AG09309 (cell line): ENCODE measurements at regions not wholly inside any gene's neighbourhood (a gene's known extent, or its start where the extent isn't known, plus 50 kb on each side); places are given as distances from the start of the nearest gene placed in this dataset.

ENCODE experiments used
- DNase-seq: peaks from one replicate; pipeline ENCODE4 v3.0.0-alpha.2; 2010; ENCODE audit warnings: low read depth
- H3K4me3 ChIP-seq: 2 replicates; pipeline ENCODE4 v1.5.1; 2011; ENCODE audit warnings: mild to moderate bottlenecking, low read depth, low read length, moderate library complexity; ENCODE audit not compliant: control insufficient read depth
- TF ChIP-seq, protein P1 (sequence below): IDR thresholded peaks from 2 replicates; pipeline ENCODE4 v1.5.1; 2011; ENCODE audit warnings: mild to moderate bottlenecking, low read depth, low read length, inconsistent platforms; ENCODE audit not compliant: insufficient read depth, control insufficient read depth; ENCODE audit errors: missing control alignments

DNA sequence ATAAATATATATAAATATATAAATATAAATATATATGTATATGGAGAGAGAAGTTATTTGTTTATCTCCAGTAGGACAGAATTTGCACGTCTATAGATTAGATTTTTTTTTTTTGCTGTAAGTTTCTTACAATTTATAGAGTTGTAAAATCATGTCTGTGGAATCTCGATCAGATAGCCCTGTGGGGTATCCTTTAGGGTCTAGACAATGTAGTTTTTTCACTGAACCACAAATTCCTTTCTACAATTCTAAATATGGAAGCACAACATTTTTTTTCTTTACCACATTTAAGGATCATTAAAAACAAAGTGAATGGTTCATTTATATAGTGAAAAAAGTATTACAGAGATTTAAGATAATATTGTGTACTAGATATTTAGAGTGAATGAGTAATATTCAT is 384.2 kb upstream of the ZNF608 start:
- TF ChIP-seq, protein P1, sequence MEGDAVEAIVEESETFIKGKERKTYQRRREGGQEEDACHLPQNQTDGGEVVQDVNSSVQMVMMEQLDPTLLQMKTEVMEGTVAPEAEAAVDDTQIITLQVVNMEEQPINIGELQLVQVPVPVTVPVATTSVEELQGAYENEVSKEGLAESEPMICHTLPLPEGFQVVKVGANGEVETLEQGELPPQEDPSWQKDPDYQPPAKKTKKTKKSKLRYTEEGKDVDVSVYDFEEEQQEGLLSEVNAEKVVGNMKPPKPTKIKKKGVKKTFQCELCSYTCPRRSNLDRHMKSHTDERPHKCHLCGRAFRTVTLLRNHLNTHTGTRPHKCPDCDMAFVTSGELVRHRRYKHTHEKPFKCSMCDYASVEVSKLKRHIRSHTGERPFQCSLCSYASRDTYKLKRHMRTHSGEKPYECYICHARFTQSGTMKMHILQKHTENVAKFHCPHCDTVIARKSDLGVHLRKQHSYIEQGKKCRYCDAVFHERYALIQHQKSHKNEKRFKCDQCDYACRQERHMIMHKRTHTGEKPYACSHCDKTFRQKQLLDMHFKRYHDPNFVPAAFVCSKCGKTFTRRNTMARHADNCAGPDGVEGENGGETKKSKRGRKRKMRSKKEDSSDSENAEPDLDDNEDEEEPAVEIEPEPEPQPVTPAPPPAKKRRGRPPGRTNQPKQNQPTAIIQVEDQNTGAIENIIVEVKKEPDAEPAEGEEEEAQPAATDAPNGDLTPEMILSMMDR: no peak

DNA sequence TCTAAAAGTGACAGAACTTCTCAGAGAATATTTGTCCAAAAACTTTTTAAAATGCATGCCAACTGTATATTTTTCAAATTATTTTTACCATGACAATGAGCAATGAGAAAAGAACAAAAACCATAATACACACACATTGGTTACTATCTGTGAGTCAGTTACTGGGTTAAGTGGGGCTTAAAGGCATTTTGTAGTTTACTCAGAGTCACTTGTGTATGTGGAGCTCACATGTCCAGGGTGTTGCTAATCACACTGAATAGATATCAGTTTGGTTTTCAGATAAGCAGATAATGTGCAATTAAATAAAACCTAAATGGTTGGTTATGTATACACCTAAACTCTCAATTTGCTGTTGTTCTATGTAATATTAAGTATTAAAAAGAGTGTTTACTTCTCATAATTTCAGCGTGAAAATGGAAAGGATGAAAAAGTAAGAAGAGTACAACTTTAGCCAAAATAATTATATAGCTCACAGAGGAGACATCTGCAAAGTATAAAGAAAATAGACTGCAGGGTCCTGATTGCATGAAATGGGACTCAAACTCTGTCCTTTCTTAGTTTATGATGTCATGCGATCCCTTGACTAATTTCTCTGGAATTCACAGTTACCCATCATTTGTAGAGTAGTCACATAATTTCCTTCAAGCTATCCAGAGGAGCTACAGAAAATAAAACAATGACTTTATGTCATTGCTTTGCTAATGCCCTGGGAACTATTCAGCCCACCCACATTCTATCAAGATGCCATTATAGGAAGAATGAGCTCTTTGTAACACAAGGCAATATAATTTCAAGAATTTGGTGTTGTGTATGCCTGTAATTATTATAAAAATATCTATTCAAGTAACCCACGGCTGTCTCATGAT is 388.0 kb upstream of the ZNF608 start:
- H3K4me3 ChIP-seq: no peak overlapping the region
- peak; percentile 50 for DNase-seq
- TF ChIP-seq, protein P1: no peak

More for the DNA sequence above, 384.2 kb upstream of the ZNF608 start:
- DNase-seq: no peak
- H3K4me3 ChIP-seq: no peak overlapping the region

DNA sequence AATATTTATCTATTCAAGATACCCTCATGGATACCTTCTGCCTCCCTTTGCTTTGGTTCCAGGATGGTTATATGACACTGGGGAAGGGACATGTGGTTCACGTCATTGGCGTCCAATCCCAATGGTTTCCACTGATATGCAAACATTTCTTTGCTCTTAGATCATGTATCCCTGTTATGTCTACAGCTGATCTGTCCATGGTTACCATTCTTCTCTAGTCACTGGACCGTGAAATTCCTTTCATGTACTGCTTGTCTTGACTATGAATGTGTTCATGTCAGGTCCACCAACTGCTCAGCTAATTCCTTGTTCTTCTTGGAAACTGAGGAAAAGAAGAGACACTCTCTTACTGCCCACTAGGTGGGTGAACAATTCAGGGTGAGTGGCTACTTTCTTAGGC is 391.1 kb upstream of the ZNF608 start:
- TF ChIP-seq, protein P1: no peak
- DNase-seq: no peak
- no peak overlapping the region for H3K4me3 ChIP-seq

DNA sequence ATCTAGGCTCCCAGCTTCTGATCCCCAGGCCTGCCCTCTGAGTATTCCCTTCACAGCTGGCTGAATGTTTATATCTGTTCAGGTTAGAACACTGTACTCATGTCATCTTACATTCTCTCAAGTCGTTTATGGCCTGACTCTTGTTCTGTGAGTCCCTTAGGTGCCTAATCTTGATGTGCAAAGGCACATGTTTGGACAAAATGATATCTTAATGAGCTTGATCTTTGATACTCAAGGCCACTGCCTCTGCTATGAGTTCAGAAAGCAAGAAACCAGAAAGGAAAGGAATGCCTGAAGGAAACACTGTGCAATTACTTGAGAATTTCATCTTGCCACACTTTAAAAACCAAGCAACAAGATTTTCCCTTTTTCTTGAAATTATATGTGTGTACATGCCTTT is 391.8 kb upstream of the ZNF608 start:
- H3K4me3 ChIP-seq: no peak overlapping the region
- TF ChIP-seq, protein P1: no peak
- no peak for DNase-seq

DNA sequence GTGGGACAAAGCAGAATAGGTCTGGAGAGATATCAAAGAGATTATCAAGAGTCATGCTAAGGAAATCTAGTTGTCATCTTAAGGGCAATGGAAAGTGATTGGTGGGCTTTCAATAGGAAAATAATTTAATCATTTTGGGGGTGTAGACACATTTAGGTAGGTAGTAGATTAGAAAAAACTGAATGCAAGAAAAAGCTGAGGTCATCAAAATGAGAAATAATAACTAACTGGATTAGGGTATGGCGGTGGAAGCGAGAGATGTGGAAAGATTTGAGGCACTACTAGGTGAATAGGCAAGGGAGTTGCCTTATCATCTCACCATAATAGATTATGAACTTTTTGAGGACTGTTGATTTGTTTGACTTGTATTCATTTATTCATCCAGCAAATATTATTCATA is 393.2 kb upstream of the ZNF608 start:
- DNase-seq: no peak
- TF ChIP-seq, protein P1: no peak
- no peak overlapping the region for H3K4me3 ChIP-seq

DNA sequence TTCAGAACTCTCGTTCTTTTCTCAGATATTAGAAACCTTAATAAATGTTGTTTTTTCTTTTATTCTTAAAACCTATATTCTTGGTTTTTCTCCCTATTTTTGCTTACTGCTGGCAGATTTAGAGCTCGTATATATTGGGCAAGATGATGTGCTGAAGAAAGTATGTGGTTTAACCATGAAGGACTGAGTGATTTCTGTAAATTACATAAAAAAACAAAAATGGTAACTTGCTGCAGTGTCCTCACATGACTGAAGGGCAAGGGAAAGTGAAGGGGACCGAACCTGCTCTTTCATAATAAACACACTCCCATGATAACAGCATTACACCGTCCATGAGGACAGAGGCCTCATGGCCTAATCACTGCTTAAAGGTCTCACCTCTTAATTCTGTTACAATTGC is 393.8 kb upstream of the ZNF608 start:
- DNase-seq: no peak
- no peak overlapping the region for H3K4me3 ChIP-seq
- TF ChIP-seq, protein P1: no peak
